Activated CD4-positive, alpha-beta T cell treated with anti-CD3 and anti-CD28 coated beads, Interleukin-2, amount 10 ng/mL, durations not matched to agents 7 days and 5 days (primary cell): ENCODE measurements at regions not wholly inside any gene's neighbourhood (a gene's known extent, or its start where the extent isn't known, plus 50 kb on each side); places are given as distances from the start of the nearest gene placed in this dataset.

Experiments used
- CTCF ChIA-PET: fragments of 350-600 bp; sonication (Branson Sonifier 250); formaldehyde crosslinking; loops from one replicate; lab custom pipeline; 2021; ENCODE audit warnings: antibody characterized with exemption; lab: Charles Lee
- POLR2A ChIA-PET: fragments of 350-600 bp; sonication (Branson Sonifier 250); formaldehyde crosslinking; loops from one replicate; lab custom pipeline; 2021; ENCODE audit warnings: antibody characterized with exemption; lab: Charles Lee
- DNase-seq: peaks from one replicate; pipeline ENCODE4 v3.0.0-alpha.2; 2020
- H3K27ac Mint-ChIP-seq: one replicate; pipeline ENCODE4 v1.8.0; 2021; ENCODE audit warnings: mild to moderate bottlenecking, moderate library complexity, mixed read lengths
- H3K27me3 Mint-ChIP-seq: one replicate; pipeline ENCODE4 v1.8.0; 2021; ENCODE audit warnings: mixed read lengths
- H3K36me3 Mint-ChIP-seq: one replicate; pipeline ENCODE4 v1.8.0; 2021; ENCODE audit warnings: low read depth, mixed read lengths
- H3K4me1 Mint-ChIP-seq: one replicate; pipeline ENCODE4 v1.8.0; 2021; ENCODE audit warnings: mixed read lengths
- H3K4me3 Mint-ChIP-seq: one replicate; pipeline ENCODE4 v1.8.0; 2021; ENCODE audit warnings: mild to moderate bottlenecking, moderate library complexity, mixed read lengths
- H3K9me3 Mint-ChIP-seq: one replicate; pipeline ENCODE4 v1.8.0; 2021; ENCODE audit warnings: mixed read lengths

GRCh38 chr2:207469943-207470729 is 59.6 kb upstream of the CREB1 start:
- H3K27ac Mint-ChIP-seq, result no peak overlapping the region
- peaks cover 23% of the 10 kb centered on the region for H3K4me1 Mint-ChIP-seq
- ChIA-PET POLR2A (no interaction called here), CTCF (no interaction called here)
- no peaks in the 10 kb centered on the region for H3K9me3 Mint-ChIP-seq
- DNase-seq, result no peak
- no peaks in the 10 kb centered on the region for H3K36me3 Mint-ChIP-seq
- H3K4me3 Mint-ChIP-seq, result no peak overlapping the region
- H3K27me3 Mint-ChIP-seq, result no peaks in the 10 kb centered on the region

GRCh38 chr2:207471261-207471660 is 58.5 kb upstream of the CREB1 start:
- DNase-seq, result no peak
- CTCF ChIA-PET, result interaction anchor here (0.6 to 0.7 kb wide), 2 partner anchors 56 to 304 kb away, joined by 3 read pairs; no protein-coding TSS in a partner anchor
- peaks cover 25% of the 10 kb centered on the region for H3K4me1 Mint-ChIP-seq
- no peak overlapping the region for H3K4me3 Mint-ChIP-seq
- POLR2A ChIA-PET, result no interaction called here
- H3K9me3 Mint-ChIP-seq, result no peaks in the 10 kb centered on the region
- no peaks in the 10 kb centered on the region for H3K36me3 Mint-ChIP-seq
- H3K27ac Mint-ChIP-seq, result no peak overlapping the region
- H3K27me3 Mint-ChIP-seq, result no peaks in the 10 kb centered on the region

GRCh38 chr2:207472343-207473048 is 57.3 kb upstream of the CREB1 start:
- H3K4me3 Mint-ChIP-seq, result no peak overlapping the region
- no peak overlapping the region for H3K27ac Mint-ChIP-seq
- ChIA-PET CTCF (interaction anchor here (0.5 to 1.6 kb wide), 14 partner anchors 11 to 1458 kb away, joined by 3 to 6 read pairs (median 3); no protein-coding TSS in a partner anchor), POLR2A (interaction anchor here (0.6 kb wide), 1 partner anchor 637 kb away, joined by 3 read pairs; no protein-coding TSS in a partner anchor)
- H3K4me1 Mint-ChIP-seq, result peaks cover 25% of the 10 kb centered on the region
- DNase-seq, result no peak
- no peaks in the 10 kb centered on the region for H3K36me3 Mint-ChIP-seq
- H3K9me3 Mint-ChIP-seq, result no peaks in the 10 kb centered on the region
- H3K27me3 Mint-ChIP-seq, result no peaks in the 10 kb centered on the region

GRCh38 chr2:207473049-207473930 is 56.5 kb upstream of the CREB1 start:
- Mint-ChIP-seq H3K36me3 (no peaks in the 10 kb centered on the region), H3K9me3 (no peaks in the 10 kb centered on the region), H3K4me3 (no peak overlapping the region), H3K27ac (peak overlapping the region; percentile 42), H3K27me3 (no peaks in the 10 kb centered on the region), H3K4me1 (peaks cover 22% of the 10 kb centered on the region)
- ChIA-PET CTCF (interaction anchor here (0.5 to 1.6 kb wide), 14 partner anchors 12 to 1459 kb away, joined by 3 to 6 read pairs (median 3); no protein-coding TSS in a partner anchor), POLR2A (interaction anchor here (0.6 kb wide), 1 partner anchor 638 kb away, joined by 3 read pairs; no protein-coding TSS in a partner anchor)
- peak; percentile 73 for DNase-seq

GRCh38 chr2:207473931-207474235 is 55.9 kb upstream of the CREB1 start:
- H3K27ac Mint-ChIP-seq, result no peak overlapping the region
- POLR2A ChIA-PET, result no interaction called here
- no peak for DNase-seq

DNA sequence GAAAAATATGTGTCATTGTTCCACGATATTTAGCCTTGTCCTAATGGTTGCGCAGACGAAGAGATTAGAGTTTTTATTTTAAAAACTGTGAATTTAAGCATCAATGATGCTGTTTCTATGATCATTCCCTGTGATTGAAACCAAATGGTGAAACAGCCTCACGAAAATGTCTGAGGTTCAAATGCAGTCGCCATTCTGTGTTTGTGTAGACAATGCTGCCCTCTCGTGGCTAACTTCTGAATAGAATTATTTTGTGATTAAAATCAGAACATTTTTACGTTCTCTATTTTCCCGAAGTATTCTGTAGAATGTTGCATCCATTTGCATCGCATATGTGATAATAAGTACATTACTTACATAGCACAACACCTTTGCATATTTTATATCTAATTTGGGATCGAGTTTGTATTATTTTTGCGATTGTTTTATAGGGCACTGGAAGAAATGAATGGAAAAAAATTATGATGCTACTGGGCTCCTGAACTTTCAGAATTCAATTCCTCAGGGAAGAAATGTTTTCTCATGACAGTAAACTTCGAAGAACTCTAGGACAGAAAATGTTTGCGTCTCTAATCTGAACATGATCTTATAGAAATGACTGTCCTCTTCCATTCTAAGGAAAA is 54.8 kb upstream of the CREB1 start:
- ChIA-PET CTCF (no interaction called here), POLR2A (no interaction called here)
- peak; percentile 72 for DNase-seq
- Mint-ChIP-seq H3K9me3 (no peaks in the 10 kb centered on the region), H3K36me3 (no peaks in the 10 kb centered on the region), H3K4me1 (peaks cover 39% of the 10 kb centered on the region), H3K4me3 (no peak overlapping the region), H3K27ac (no peak overlapping the region), H3K27me3 (no peaks in the 10 kb centered on the region)

More at GRCh38 chr2:207473931-207474235, 55.9 kb upstream of the CREB1 start:
- H3K36me3 Mint-ChIP-seq, result no peaks in the 10 kb centered on the region
- peaks cover 28% of the 10 kb centered on the region for H3K4me1 Mint-ChIP-seq
- H3K27me3 Mint-ChIP-seq, result no peaks in the 10 kb centered on the region
- H3K9me3 Mint-ChIP-seq, result no peaks in the 10 kb centered on the region
- H3K4me3 Mint-ChIP-seq, result no peak overlapping the region
- CTCF ChIA-PET, result interaction anchor here (0.7 to 1.6 kb wide), 5 partner anchors 12 to 682 kb away, joined by 3 to 4 read pairs (median 3); no protein-coding TSS in a partner anchor

- Mint-ChIP-seq H3K36me3 (no peaks in the 10 kb centered on the region), H3K27ac (no peak overlapping the region), H3K4me1 (peaks cover 41% of the 10 kb centered on the region), H3K4me3 (no peak overlapping the region), H3K27me3 (no peaks in the 10 kb centered on the region), H3K9me3 (no peaks in the 10 kb centered on the region)
- CTCF ChIA-PET, result interaction anchor here (1.6 kb wide), 1 partner anchor 14 kb away, joined by 3 read pairs; no protein-coding TSS in a partner anchor
- POLR2A ChIA-PET, result no interaction called here
- DNase-seq, result no peak
These were observed 54.2 kb upstream of the CREB1 start for GRCh38 chr2:207475546-207475945.

GRCh38 chr2:207477896-207478295 is 51.9 kb upstream of the CREB1 start:
- no peaks in the 10 kb centered on the region for H3K36me3 Mint-ChIP-seq
- H3K9me3 Mint-ChIP-seq, result peaks cover 2% of the 10 kb centered on the region
- ChIA-PET POLR2A (no interaction called here), CTCF (interaction anchor here (1.1 kb wide), 1 partner anchor 12 kb away, joined by 4 read pairs; no protein-coding TSS in a partner anchor)
- H3K4me3 Mint-ChIP-seq, result no peak overlapping the region
- DNase-seq, result no peak
- no peak overlapping the region for H3K27ac Mint-ChIP-seq
- H3K4me1 Mint-ChIP-seq, result peaks cover 47% of the 10 kb centered on the region
- H3K27me3 Mint-ChIP-seq, result no peaks in the 10 kb centered on the region

DNA sequence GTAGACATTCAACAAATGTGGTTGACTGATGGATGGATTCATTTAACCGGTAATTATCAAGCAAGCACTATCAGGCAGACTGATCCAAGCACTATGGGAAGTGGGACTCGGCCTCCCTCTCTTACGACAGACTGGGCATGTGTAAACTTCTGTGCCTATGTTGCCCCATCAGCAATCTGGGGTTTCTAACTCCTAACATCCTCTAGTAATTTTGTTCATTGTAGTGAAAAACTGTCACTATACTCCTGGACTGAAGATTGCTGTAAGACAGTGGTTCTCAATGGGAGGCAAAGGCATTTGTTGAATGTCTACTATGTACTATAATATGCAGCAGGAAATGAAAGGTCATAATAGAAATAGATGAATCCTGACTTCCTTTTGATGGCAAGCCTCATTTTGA is 51.2 kb upstream of the CREB1 start:
- Mint-ChIP-seq H3K4me3 (no peak overlapping the region), H3K9me3 (peaks cover 2% of the 10 kb centered on the region), H3K36me3 (no peaks in the 10 kb centered on the region), H3K27me3 (no peaks in the 10 kb centered on the region), H3K4me1 (peaks cover 43% of the 10 kb centered on the region), H3K27ac (no peak overlapping the region)
- ChIA-PET POLR2A (no interaction called here), CTCF (no interaction called here)
- DNase-seq, result no peak

DNA sequence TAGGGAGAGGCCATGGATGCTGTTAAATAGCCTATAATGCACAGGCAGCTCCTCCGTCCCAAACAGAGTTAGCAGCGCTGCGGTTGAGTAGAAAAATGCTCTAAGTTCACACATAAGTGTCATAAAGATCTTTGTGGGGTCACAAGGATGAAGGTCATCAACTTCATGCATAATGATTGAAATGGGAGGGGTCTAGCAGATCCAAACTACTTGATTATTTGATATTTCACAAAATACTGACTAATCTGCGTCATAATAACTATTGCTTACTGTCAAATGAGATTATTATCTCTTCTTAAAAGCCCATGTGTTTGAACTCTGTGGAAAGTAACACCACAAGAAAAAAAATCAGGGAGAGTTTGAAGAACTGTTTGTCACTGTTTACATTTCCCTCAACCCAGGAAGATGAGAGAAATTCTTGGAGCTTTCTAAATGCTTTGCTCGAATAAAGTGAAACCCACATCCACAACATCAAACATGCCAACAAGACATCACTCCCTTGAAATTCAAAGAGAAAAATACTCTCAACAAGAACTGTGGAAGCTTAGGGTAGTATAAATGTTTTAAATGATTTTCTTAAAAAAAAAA is 50.5 kb upstream of the CREB1 start:
- DNase-seq, result no peak
- ChIA-PET CTCF (interaction anchor here (0.7 kb wide), 1 partner anchor 208 kb away, joined by 3 read pairs; no protein-coding TSS in a partner anchor), POLR2A (no interaction called here)
- no peak overlapping the region for H3K4me3 Mint-ChIP-seq
- no peaks in the 10 kb centered on the region for H3K27me3 Mint-ChIP-seq
- peaks cover 2% of the 10 kb centered on the region for H3K9me3 Mint-ChIP-seq
- H3K27ac Mint-ChIP-seq, result no peak overlapping the region
- H3K4me1 Mint-ChIP-seq, result peaks cover 39% of the 10 kb centered on the region
- H3K36me3 Mint-ChIP-seq, result no peaks in the 10 kb centered on the region
